Erythroblast (primary cell): ENCODE measurements at regions not wholly inside any gene's neighbourhood (a gene's known extent, or its start where the extent isn't known, plus 50 kb on each side); places are given as distances from the start of the nearest gene placed in this dataset.

Experiments used
- DNase-seq, 2 experiments: peaks; one replicate each; lab custom pipeline; 2025; lab: John Stamatoyannopoulos, UW
- GATA1 ChIP-seq: IDR thresholded peaks from 2 replicates; pipeline ENCODE4 v1.6.1; 2011; ENCODE audit warnings: low read depth, mild to moderate bottlenecking, control low read depth, low read length, moderate library complexity
- POLR2A ChIP-seq: IDR thresholded peaks from 2 replicates; pipeline ENCODE4 v1.6.1; 2011; ENCODE audit warnings: mild to moderate bottlenecking, low read length

- peak in 1 of 2 experiments; percentile 19 for DNase-seq
- no peak for TF ChIP-seq GATA1
Observed at GRCh38 chr2:47664817-47665216, 94.0 kb upstream of the KCNK12 start.

GRCh38 chr2:47662552-47662951 is 91.8 kb upstream of the KCNK12 start:
- DNase-seq: no peak
- no peak for TF ChIP-seq GATA1
- TF ChIP-seq POLR2A: no peak

- TF ChIP-seq GATA1 (no peak), POLR2A (no peak)
- DNase-seq: no peak
Observed at GRCh38 chr2:47661310-47661709, 90.5 kb upstream of the KCNK12 start.

GRCh38 chr2:47660168-47660567 is 89.4 kb upstream of the KCNK12 start:
- DNase-seq: no peak
- TF ChIP-seq GATA1 (no peak), POLR2A (no peak)

- DNase-seq: no peak
- TF ChIP-seq GATA1: no peak
- TF ChIP-seq POLR2A: no peak
Observed at GRCh38 chr2:47658646-47659320, 88.0 kb upstream of the KCNK12 start.

- no peak for TF ChIP-seq POLR2A
- TF ChIP-seq GATA1: no peak
- DNase-seq: no peak
Observed at GRCh38 chr2:47657886-47658489, 87.2 kb upstream of the KCNK12 start.

GRCh38 chr2:47656715-47657600 is 86.2 kb upstream of the KCNK12 start:
- no peak for DNase-seq
- TF ChIP-seq GATA1 (no peak), POLR2A (no peak)

- no peak for TF ChIP-seq POLR2A
- no peak for TF ChIP-seq GATA1
- DNase-seq: no peak
Observed at GRCh38 chr2:47655563-47655880, 84.7 kb upstream of the KCNK12 start.

- TF ChIP-seq GATA1: no peak
- TF ChIP-seq POLR2A: no peak
Observed at GRCh38 chr2:47654790-47655562, 84.2 kb upstream of the KCNK12 start.

GRCh38 chr2:47653902-47654789 is 83.4 kb upstream of the KCNK12 start:
- no peak for DNase-seq
- TF ChIP-seq GATA1 (no peak), POLR2A (no peak)

More at GRCh38 chr2:47654790-47655562, 84.2 kb upstream of the KCNK12 start:
- no peak for DNase-seq

GRCh38 chr2:47653036-47653435 is 82.3 kb upstream of the KCNK12 start:
- DNase-seq: no peak
- no peak for TF ChIP-seq POLR2A
- TF ChIP-seq GATA1: no peak

GRCh38 chr2:47652061-47652690 is 81.4 kb upstream of the KCNK12 start:
- DNase-seq: no peak
- TF ChIP-seq GATA1: no peak
- TF ChIP-seq POLR2A: no peak

GRCh38 chr2:47651296-47651695 is 80.5 kb upstream of the KCNK12 start:
- no peak for TF ChIP-seq GATA1
- no peak for TF ChIP-seq POLR2A
- DNase-seq: no peak
